Common myeloid progenitor, CD34-positive (primary cell): ENCODE measurements at regions not wholly inside any gene's neighbourhood (a gene's known extent, or its start where the extent isn't known, plus 50 kb on each side); places are given as distances from the start of the nearest gene placed in this dataset.

Experiments
- CTCF ChIA-PET: fragments of 350-600 bp; sonication (Branson Sonifier 250); formaldehyde crosslinking; loops from one replicate; lab custom pipeline; 2021; ENCODE audit warnings: antibody characterized with exemption; lab: Charles Lee
- POLR2A ChIA-PET: fragments of 350-600 bp; sonication (Branson Sonifier 250); formaldehyde crosslinking; loops from one replicate; lab custom pipeline; 2021; ENCODE audit warnings: antibody characterized with exemption; lab: Charles Lee
- DNase-seq, 3 donors: peaks; one replicate each; pipeline versions ENCODE4 v3.0.0 to v3.0.0-alpha.2; 2013
- H3K27ac ChIP-seq, 2 experiments: 1 replicate in 1 of 2; 2 replicates in 1 of 2; pipeline ENCODE4 v1.7.0; 2013; ENCODE audit warnings: inconsistent platforms in 2 of 2, low read length in 2 of 2, mild to moderate bottlenecking in 2 of 2, low read depth in 1 of 2, moderate library complexity in 1 of 2; ENCODE audit not compliant: severe bottlenecking in 2 of 2, insufficient read depth in 1 of 2, poor library complexity in 1 of 2
- H3K27me3 ChIP-seq, 5 experiments: replicated peaks in 2 of 5; 1 replicate in 3 of 5; 2 replicates in 2 of 5; pipeline versions ENCODE4 v1.6.1 to v1.7.0; 2013; ENCODE audit warnings: low read length in 4 of 5, mild to moderate bottlenecking in 2 of 5, moderate library complexity in 2 of 5, inconsistent platforms in 1 of 5; ENCODE audit not compliant: insufficient read depth in 5 of 5, control insufficient read depth in 4 of 5
- H3K36me3 ChIP-seq, 4 experiments: 1 replicate in 2 of 4; 2 replicates in 2 of 4; pipeline versions ENCODE4 v1.6.1 to v1.7.0; 2013; ENCODE audit warnings: low read length in 3 of 4, control low read depth in 1 of 4, mild to moderate bottlenecking in 1 of 4; ENCODE audit not compliant: control insufficient read depth in 4 of 4, insufficient read depth in 4 of 4
- H3K4me1 ChIP-seq, 4 experiments: 1 replicate in 3 of 4; 2 replicates in 1 of 4; pipeline versions ENCODE4 v1.6.1 to v1.7.1; 2013; ENCODE audit warnings: low read length in 3 of 4, mild to moderate bottlenecking in 3 of 4, control low read depth in 1 of 4, inconsistent platforms in 1 of 4, moderate library complexity in 1 of 4; ENCODE audit not compliant: control insufficient read depth in 4 of 4, insufficient read depth in 4 of 4; ENCODE audit errors: control extremely low read depth in 1 of 4
- H3K4me3 ChIP-seq, 7 experiments: 1 replicate in 4 of 7; 2 replicates in 3 of 7; pipeline versions ENCODE4 v1.5.1 to v1.7.0; 2013; ENCODE audit warnings: mild to moderate bottlenecking in 7 of 7, low read length in 6 of 7, moderate library complexity in 6 of 7, inconsistent platforms in 2 of 7, low read depth in 2 of 7, control low read depth in 1 of 7; ENCODE audit not compliant: insufficient read depth in 4 of 7, control insufficient read depth in 1 of 7; ENCODE audit errors: extremely low read depth in 1 of 7
- H3K9me3 ChIP-seq, 5 experiments: 1 replicate in 4 of 5; 2 replicates in 1 of 5; pipeline versions ENCODE4 v1.6.1 to v1.7.1; 2013; ENCODE audit warnings: low read length in 4 of 5, mild to moderate bottlenecking in 2 of 5, inconsistent platforms in 1 of 5, low read depth in 1 of 5, moderate library complexity in 1 of 5; ENCODE audit not compliant: control insufficient read depth in 4 of 5, insufficient read depth in 2 of 5; ENCODE audit errors: control extremely low read depth in 1 of 5
- WGBS: methylation state at CpG from one replicate; pipeline ENCODE4 v1.1.5; 2013; ENCODE audit not compliant: insufficient coverage; 5-methylcytosine and 5-hydroxymethylcytosine counted together

DNA sequence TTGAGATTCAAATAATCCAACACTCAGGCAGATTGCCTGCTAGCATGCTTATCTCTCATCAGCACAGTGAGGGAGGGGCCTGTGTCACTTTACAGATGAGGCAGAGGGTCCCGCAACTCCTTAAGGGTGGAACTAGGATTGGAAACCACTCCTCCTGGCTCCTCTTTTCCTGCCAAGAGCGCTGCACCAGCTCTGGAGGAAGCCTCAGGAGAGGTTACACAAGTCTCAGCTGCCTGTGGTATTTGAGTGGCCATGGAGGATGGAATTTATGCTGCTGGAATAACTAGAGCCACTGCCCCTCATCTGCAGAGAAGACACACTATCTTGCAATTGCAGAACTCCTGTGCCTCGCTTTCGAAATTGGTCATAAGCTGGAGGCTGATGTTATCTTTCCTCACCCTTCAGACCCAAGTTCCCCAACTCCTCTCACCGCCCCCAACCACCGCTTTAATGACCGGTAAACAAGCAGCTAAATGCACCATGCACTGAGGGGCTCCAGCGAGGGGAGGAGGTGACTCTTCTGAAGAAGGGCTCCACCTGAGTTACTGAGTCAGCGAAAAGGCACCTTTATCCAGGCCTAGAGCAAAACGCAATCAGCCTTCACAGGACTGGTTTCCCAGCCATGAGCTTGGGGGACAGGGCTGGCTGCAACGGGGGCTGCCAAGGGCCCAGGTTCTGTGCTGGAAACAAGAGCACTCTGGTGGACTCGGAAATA, 245.8 kb downstream of the SOX11 start:
- Histone ChIP-seq H3K4me1 (peaks cover 0 to 6% (median 0%) of the 10 kb centered on the region in 4 experiments), H3K9me3 (no peaks in the 10 kb centered on the region), H3K27me3 (peaks cover 0 to under 1% (median 0%) of the 10 kb centered on the region in 5 experiments), H3K27ac (no peak overlapping the region), H3K4me3 (no peak overlapping the region), H3K36me3 (no peaks in the 10 kb centered on the region)
- CTCF ChIA-PET: no interaction called here
- POLR2A ChIA-PET: no interaction called here
- WGBS: 65% methylated on average over 7 of the region's 12 CpGs
- peak in 2 of 3 donors; percentile 21 to 67 for DNase-seq

DNA sequence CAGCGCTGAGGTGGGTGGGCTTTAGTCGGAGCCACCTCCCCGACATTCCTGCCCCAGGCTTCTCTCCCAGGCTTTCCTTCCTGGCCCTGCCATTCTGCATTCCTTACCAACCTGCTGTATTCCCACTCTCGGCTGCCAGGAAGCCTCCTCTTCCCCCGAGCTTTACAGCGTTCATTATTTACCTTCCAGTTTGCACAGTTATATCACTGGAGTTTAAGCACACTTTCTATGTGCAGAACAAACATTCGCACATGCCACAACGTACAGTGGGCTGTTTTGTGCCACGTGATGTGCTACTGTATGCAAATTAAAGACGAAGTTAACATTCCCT, 246.3 kb downstream of the SOX11 start:
- peaks cover 0 to 6% (median 0%) of the 10 kb centered on the region in 4 experiments for H3K4me1 ChIP-seq
- WGBS: 85% methylated on average over 3 of the region's 10 CpGs
- H3K27ac ChIP-seq: no peak overlapping the region
- H3K36me3 ChIP-seq: no peaks in the 10 kb centered on the region
- POLR2A ChIA-PET: no interaction called here
- no peak overlapping the region for H3K4me3 ChIP-seq
- DNase-seq: no peak
- H3K27me3 ChIP-seq: peaks cover 0 to 2% (median 0%) of the 10 kb centered on the region in 5 experiments
- CTCF ChIA-PET: no interaction called here
- H3K9me3 ChIP-seq: no peaks in the 10 kb centered on the region

DNA sequence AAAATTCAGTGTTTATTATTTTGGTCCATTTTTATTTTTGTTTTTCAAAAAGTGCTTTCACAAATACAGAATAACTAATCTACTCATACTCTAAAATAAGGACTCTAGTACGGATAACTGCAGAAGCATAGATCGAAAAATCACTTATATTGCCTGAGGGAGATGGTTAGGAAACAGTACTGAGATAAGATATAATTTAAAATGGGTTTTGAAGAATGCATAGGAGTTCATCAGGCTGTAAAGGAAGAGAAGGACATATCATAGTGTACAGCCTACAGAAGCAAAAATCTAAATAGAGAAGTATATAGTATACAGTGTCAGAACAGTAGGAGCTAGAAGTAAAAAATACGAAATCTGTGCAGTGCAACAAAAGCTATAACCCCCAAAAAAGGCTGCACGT, 247.4 kb downstream of the SOX11 start:
- peaks cover 0 to 6% (median 0%) of the 10 kb centered on the region in 4 experiments for H3K4me1 ChIP-seq
- ChIA-PET POLR2A (no interaction called here), CTCF (no interaction called here)
- no peak for DNase-seq
- no peak overlapping the region for H3K4me3 ChIP-seq
- no peak overlapping the region for H3K27ac ChIP-seq
- no peaks in the 10 kb centered on the region for H3K36me3 ChIP-seq
- no peaks in the 10 kb centered on the region for H3K9me3 ChIP-seq
- peaks cover 0 to 2% (median 0%) of the 10 kb centered on the region in 5 experiments for H3K27me3 ChIP-seq
- WGBS: 100% methylated on average over 2 of the region's 4 CpGs

DNA sequence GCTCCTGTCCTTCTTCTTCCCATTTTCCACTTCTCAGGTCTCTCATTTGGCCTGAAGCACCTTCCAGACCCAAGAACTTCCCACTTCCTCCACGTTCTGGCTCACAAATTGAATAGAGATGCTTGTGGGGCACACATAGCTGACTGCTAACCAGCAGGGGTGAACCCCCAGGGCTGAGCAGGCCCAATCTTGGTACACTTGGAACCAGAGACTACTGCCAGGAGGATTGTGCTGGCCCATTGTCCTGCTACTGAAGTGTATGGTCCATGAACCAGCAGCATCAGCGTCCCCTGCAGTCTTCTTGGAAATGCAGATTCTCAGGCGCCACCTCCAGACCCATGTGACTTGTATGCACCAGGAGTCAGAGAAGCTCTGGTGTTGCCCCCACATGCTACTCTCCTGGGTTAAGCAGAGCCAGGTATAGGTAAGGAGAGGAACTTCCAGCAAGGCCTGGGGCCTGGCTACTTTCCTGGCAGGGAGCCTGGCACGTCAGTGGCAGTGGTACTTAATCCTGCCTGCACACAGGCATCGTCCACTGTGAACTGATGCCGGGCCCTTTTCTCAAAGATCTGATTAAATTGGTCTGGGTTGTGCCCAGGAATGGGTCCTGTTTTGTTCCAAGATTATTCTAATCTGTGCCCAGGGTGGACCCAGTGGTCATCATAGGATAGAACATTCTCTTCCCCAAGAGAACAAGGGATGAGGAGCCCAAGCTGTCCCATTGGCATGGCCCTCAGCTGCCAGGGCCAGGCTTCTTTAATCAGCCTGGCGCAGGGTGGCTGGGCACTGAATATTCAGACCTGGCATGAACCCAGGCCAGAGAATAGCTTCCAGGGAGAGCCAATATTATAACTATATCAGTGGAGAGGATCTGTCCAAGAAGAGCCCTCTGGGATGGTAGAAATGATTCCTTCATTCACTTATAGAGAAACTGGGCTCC, 248.7 kb downstream of the SOX11 start:
- CTCF ChIA-PET: interaction anchor here (1.2 kb wide), 1 partner anchor 32 kb away, joined by 3 read pairs; no protein-coding TSS in a partner anchor
- POLR2A ChIA-PET: no interaction called here
- no peak overlapping the region for H3K4me3 ChIP-seq
- peaks cover 0 to 2% (median 0%) of the 10 kb centered on the region in 5 experiments for H3K27me3 ChIP-seq
- H3K4me1 ChIP-seq: peaks cover 0 to 6% (median 0%) of the 10 kb centered on the region in 4 experiments
- WGBS: 87% methylated on average over 6 of the region's 7 CpGs
- no peak for DNase-seq
- H3K36me3 ChIP-seq: no peaks in the 10 kb centered on the region
- H3K27ac ChIP-seq: no peak overlapping the region
- H3K9me3 ChIP-seq: no peaks in the 10 kb centered on the region

DNA sequence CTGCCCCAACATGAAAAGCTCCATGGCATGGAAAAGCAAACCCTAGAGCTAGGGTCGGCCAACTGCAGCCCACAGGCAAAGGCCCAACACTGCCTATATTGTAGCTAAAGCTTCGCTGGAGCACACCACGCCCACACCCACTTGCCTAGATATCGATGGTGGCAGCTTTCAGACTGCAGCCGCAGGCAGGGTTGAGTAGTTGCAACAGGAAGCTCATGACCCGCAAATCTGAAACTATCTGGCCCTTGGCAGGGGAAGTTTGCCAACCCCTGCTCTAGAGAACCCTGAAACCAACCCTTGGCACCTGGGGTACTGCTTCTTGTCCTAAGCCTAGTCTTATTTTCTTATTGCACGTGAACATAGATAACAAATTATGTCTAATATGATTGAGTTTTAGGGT, 250.0 kb downstream of the SOX11 start:
- POLR2A ChIA-PET: no interaction called here

DNA sequence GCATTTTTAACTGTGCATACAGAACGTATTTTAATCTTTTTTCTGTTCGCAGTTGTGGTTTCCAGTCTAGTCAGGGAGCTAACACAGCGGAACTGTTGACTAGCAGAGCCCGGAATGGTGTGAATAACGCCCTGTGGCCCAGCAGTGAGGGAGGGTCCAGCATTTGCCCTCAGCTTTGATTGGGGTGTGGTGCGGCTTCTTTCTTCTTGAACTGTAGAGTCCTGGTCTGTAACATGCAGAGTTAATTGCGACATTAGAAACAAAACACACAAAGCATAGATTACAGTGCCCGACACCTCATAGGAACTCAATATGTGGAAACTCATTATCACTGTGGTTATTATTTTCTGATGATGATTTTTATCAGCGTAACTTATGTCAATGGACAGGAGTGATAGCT, 253.6 kb downstream of the SOX11 start:
- CTCF ChIA-PET: no interaction called here
- Histone ChIP-seq H3K36me3 (no peaks in the 10 kb centered on the region), H3K27me3 (peaks cover 0 to 2% (median 0%) of the 10 kb centered on the region in 5 experiments), H3K4me3 (no peak overlapping the region), H3K4me1 (no peaks in the 10 kb centered on the region), H3K9me3 (no peaks in the 10 kb centered on the region), H3K27ac (no peak overlapping the region)
- POLR2A ChIA-PET: no interaction called here
- DNase-seq: no peak
- 95% methylated on average over 6 of the region's 9 CpGs for WGBS

More for the DNA sequence above, 250.0 kb downstream of the SOX11 start:
- peaks cover 0 to 2% (median 0%) of the 10 kb centered on the region in 5 experiments for H3K27me3 ChIP-seq
- no peaks in the 10 kb centered on the region for H3K36me3 ChIP-seq
- no peak overlapping the region for H3K27ac ChIP-seq
- 42% methylated on average over 6 of the region's 7 CpGs for WGBS
- H3K4me1 ChIP-seq: peaks cover 0 to 4% (median 0%) of the 10 kb centered on the region in 4 experiments
- peak in 2 of 3 donors; percentile 40 to 72 for DNase-seq
- H3K9me3 ChIP-seq: no peaks in the 10 kb centered on the region
- no peak overlapping the region for H3K4me3 ChIP-seq
- CTCF ChIA-PET: interaction anchor here (0.5 to 1.2 kb wide), 2 partner anchors 8 to 31 kb away, joined by 3 read pairs; no protein-coding TSS in a partner anchor
